Inferior parietal cortex (tissue), 1 donor: ENCODE measurements at regions not wholly inside any gene's neighbourhood (a gene's known extent, or its start where the extent isn't known, plus 50 kb on each side); places are given as distances from the start of the nearest gene placed in this dataset.
A peak's percentile ranks its signal among the peaks of the same experiment; 100 is the strongest.

Experiments
- DNase-seq: peaks from one replicate; pipeline ENCODE4 v3.0.0-alpha.2; 2016; ENCODE audit errors: extremely low spot score

DNA sequence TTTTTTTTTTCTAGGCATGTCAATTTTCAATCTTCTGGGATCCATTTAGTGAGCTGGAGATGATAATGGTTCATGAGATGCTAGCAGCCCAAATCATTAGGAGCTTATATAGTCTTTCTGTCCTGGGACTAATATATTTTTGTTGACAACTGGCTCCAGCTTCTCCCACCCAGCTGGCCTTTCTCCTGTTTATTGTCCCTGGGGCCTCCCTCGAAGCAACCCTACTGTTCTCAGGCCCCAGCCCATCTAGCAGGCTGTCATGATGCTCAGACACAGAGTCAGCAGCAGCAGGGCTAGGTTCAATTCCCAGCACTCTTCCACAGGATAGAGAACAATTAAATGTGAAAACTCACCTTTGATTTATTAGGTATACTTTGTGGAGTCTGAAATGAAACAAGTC lies 127.6 kb upstream of the MID1 start:
- no peak for DNase-seq

DNA sequence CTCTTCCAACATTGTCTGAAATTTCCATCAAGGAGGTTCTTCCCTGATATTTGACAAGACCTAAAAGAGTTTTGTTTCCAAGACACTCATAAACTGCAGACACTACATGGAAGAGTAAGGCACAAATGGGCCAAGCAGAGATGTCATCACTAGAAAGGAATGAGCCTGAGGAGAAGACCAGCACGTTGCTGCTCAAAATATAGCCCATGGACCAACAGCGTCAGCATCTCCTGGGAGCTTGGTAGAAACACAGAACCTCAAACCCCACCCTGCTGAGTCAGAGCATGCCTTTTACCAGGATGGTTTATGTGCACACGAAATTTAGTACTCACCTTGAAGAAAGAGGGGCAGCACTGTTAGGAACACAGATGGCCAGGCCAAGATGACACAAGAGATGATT lies 128.7 kb upstream of the MID1 start:
- DNase-seq: no peak

DNA sequence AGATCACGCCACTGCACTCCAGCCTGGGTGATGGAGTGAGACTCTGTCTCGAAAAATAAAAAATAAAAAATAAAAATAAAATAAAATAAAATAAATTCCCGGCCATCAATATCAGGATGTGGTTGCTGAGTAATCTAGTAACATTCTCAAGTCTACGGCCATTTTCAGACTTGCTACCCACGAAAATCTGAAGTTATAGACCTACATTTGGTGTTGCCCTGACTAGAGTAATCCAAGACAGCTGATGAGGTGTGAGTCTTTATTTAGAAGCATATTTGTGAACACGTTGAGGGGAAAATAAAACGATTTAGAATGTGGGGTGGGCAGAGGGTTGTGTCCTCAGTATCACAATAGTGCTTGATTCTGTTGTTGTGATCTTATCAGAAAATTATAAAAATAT lies 130.2 kb upstream of the MID1 start:
- no peak for DNase-seq

DNA sequence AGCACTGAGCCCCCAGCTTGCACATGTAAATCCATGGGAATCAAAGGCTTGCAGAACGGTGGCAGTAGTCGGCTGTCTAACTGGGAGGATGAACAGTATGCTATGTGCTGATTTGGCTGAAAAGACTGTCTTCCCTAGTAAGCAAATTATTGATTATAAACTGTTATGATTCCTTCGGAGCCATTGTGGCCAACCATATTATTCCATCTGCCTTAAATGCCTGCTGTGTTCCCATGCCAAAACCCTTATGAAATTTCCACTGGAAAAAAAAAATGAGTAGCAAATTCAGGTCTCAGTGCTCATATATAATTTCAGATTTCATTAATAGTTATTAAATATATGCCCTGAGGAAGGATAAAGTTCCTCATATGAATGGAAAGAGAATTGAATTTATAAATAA lies 132.7 kb upstream of the MID1 start:
- DNase-seq: no peak

DNA sequence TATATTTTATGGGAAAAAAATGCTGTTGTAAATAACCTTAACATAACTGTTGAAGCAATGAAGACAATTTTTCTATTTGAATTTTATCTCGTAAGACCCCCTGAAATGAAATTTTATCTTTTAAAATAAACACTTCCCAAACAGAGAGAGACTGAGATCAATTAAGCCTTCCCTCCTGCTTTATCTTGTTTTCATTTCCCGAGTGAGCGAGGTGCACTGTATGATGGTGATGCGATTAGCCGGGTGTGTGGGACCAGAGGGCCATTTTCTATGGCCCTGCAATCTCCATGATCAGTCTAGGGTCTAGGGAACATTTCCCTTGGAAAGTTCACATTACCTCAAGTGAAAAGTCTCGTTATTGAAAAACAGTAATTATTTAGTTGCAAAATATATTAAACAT lies 134.1 kb upstream of the MID1 start:
- DNase-seq: no peak

DNA sequence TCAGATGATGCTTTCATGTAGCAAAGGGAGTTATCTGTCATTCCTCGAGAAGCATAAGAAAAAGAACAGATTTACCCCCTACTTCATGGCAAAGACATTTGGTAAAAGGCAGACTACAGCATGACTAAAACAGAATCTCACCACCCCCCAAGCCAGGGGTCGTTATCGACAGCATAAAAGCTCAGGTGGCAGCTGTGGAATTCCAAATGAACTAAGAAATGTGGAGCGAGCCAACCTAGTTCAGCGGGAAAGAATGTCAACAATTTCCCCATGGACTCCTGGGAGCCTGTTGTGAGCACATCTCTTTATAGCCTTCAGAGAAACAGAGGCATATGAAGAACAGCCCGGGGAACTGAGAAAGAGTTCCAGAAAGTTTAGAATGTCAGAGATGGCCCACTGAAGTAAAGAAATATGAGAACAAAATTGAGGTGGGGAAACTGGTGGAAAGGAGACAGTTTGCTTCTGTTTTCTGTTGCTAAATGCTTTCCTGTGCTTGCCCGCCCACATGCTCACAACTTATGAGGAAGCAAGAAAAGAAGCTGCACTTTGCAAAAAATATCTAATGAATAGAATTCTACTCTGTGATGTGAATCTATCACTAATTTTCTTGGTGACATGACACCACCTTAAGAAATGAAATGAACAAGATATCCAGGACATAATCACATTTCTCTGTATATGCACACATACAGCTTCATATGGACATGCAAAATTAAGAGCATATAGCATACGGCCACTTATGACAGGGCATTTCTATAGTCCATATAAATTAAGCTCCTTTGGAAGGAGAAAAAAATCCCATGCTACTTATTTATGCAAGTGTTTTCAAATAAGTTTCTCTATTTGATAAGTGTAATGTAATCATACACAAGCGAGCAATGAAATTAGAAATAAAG lies 135.3 kb upstream of the MID1 start:
- DNase-seq: no peak

DNA sequence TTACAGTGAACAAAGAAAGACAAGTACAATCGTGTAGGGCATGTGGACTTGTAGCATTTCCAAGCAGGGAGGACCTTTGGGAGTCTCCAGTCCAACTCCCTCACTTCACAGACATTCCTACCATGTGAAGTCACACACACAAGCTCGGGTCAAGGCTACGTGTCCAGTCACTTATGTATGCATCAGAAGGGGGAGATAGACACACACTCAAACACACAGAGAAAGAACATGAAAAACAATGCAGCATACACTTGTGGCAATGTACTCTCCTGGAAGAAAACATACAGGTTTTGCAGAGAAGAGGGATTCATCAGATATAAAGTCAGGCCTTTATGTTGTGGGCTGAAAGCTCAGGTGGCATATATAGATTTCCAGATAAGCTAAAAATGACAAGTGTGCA lies 136.1 kb upstream of the MID1 start:
- DNase-seq: no peak

DNA sequence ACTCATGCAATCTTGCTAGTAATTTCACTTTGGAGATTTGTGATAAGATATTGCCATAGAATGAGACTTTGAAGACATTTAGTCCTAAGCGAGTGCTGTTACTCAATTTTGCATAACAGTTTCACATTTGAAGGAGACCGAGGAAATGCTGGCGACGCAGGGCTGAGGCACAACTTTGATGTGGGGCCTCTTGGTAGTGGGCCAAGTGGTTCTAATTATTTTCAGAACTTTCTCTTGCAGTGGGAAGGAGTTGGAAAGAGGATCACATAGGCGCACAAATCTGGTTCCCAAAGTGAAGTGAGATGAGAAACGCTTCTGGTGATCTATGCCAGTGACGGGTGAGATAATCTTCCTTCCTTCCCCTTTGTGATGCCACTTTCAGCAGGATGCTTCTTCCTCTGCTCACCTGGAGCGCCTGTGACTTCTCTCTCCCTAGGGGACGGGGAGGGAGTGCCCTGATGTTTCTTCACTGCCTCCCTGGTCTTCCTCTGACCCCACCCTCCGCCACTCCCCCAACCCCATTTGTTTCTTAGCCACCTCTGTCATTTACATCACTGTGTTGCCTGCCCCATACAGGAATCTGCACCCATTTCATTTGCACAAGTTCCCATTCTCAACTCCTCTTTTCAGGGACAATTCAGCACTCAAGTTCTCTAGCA lies 138.9 kb upstream of the MID1 start:
- DNase-seq: no peak

DNA sequence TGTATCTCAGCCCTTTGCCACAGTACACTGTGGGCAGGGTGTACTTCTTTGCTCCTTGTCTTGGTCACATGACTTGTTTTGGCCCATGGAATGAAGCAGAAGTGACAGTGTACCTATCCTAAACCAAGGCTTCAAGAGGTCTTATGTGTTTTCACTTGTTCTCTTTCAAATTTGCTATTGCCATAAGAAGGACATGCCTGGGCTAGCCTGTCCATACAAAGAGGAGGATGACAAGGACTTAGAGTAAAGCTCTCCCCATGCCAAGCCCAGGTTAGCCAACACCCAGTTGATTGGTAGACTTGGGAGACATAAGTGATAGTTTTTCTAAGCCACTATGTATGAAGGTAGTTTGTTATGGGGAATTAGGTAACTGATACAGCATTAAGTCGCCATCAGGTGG lies 141.1 kb upstream of the MID1 start:
- DNase-seq: no peak

DNA sequence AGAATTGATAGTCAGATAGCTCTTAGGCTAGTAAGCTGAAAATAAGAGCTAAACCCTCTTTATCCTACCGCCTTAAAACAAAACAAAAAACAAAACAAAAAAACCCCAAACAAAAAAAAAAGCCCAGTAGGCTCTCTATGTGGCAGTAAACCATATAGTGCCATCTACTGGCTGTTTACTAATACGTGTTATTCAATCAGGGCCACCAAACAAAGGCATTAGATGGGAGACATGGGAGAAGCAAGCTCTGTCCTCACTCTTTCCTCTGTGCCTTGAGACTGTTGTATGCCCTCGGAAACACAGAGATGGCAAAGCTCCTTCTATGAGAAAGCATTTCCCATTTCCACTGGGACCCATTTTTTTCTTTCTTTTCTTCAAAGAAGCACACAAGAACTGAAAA lies 148.8 kb upstream of the MID1 start:
- DNase-seq: peak; percentile 26

DNA sequence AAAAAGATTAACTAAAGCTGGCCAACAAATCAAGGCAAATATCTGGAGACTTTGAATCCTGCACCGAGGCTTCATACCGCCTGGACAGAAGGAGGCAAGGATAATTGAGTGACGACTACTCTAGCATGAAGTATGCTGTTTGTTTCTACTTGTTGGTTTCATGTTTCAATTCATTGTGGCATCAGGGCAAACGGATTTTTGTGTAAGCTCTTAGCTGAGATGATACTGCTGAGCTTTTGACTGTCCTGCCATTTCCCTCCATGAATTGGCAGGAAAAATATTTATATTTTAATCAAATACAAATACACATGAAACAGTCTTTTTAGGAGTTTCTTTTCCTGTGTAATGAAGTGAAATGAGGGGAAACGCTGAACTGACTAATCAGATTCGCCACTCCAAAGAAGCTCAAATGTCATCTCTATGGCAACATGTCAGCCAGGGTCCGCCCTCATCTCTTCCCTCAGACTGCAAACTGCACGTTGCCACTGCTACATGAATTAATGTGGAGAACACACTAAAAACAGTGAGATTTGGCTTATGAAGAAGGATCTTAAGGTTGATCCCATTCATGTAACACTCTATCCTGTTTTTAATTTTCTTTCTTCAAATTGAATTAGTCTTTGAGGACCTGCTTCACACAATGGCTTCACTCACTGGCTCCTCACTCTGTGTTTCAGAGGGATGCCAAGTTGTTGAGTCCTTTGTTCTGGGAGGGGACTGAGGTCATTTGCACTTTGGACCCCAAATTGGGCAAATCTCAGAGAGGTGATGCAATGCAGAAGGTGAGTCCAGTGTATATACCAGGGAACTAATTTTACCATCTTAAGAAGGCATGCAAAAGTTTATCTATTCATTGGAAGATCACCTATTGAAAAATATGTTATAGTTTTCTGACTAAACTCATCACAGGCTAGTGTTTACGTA lies 149.6 kb upstream of the MID1 start:
- no peak for DNase-seq

DNA sequence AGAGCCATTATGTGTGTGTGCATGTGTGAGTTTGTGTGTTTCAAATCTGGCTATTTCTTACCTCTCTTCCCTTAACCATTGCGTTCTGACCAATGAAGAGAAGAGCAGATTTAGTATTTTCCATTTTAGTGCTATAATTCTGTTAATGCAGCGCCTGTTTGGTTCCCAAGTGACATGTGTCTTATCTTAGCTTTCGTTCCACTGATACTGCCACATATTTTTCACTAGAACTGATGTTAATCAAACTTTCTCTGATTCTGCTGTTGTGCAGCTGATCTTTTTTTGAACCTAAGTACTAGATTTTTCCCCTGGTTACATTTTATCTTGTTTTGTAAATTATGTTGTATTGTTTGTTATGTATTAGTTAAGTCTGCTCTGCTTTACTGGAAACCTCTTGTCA lies 152.9 kb upstream of the MID1 start:
- no peak for DNase-seq

DNA sequence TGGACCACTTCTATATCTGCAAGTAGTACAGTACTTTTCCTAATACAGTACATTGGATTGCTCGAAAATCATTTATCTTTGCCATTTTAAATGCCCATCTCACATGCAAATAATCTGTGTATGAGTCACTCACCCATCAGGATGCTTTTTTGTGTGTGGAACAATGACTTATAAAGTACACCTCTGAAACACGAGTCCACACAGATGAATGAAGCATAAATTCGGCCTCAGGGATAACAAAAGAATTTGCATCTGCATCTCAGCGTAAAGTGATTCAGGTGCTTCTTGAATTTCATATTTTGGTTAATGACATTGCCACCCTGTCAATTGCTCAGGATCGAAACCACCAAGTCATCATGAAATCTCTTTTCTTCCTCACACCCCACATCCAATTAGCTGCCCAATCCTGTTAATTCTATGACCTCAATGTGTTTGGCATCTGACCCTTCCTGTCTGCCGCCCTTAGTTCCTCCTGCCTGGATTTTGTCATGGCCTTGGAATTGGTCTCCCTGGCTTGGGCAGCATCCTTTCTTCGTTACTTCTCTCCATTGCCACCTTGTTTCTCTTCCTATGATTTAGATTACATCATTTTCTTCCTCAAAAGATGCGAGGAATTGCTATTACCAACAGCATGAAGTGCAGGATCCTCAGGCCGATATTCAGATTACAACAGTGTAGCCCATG lies 161.6 kb upstream of the MID1 start:
- no peak for DNase-seq

DNA sequence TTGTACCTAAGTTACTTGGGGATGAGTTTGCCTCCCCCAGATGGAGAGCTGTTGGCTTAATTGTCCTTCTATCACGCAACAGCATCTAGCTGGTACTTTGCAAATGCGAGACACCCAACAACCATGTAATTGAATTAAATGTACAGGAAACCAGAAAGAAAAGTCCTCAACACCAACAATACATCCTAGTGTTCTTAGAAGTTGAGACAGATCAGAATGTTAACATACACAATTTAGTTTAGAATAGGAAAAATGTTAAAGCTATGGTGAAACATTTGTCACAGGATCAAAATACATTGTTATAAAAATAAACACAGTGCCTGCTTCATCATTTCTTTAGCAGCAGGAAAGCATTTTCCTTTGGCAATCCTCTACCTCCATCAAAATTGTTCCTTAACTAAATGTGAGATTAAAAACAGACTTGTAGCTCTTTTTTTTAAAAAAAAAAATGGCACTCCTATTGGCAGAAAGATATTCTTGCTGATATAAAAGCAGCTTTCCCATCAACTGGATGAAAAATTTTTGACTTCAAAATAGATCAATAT lies 163.1 kb upstream of the MID1 start:
- DNase-seq: no peak

DNA sequence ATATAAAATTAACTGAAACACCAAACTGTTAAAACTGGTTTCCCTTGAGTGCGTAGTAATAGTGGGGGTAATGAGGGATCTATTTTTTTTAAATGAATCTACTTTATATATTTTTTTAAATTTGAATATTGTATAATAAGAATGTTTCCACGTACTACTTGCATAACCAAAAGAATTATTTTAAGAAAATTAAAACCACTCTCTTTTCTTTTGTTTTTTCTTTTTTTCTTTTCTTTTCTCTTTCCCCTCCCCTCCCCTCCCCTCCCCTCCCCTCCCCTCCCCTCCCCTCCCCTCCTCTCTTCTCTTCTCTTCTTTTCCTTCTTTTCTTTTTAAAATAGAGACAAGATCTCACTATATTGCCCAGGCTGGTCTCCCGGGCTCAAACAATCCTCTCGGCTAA lies 166.9 kb upstream of the MID1 start:
- no peak for DNase-seq

DNA sequence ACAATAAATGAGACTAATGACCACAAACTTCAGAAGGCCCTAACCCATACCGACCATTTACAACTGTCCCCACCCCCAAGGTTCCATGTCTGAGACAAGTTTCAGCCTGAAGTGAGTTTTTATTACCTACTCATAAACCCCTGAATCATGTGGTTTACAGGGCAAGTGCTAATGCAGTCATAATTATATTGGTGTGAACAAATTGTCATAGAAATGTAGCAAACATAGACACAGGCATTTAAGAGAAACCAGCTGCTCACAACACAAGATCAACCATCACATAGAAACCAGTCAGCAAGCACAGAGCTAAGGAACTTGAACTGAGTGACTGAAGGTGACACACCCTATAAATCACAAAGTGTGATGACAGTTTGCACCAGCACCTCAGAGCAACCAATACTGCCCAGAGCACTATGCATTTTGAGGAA lies 173.8 kb upstream of the MID1 start:
- no peak for DNase-seq

DNA sequence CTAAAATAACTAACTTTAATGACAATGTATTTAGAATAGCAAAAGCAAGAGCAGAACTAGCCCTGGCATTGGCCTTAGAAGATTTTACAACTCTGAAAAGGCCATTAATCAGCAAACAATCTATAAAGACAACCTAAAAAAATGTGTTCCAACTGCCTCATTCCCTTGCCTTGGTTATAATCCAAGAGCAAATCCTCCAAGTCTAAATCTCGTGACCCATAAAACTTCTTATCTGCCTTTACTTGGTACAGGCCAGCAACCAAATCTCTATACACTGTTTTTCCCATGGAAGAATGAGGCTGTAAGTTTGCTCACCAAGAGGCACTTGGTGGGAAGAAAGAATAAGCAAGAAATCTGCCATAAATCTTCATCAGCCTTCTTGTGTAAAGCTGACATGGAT lies 175.3 kb upstream of the MID1 start:
- no peak for DNase-seq

DNA sequence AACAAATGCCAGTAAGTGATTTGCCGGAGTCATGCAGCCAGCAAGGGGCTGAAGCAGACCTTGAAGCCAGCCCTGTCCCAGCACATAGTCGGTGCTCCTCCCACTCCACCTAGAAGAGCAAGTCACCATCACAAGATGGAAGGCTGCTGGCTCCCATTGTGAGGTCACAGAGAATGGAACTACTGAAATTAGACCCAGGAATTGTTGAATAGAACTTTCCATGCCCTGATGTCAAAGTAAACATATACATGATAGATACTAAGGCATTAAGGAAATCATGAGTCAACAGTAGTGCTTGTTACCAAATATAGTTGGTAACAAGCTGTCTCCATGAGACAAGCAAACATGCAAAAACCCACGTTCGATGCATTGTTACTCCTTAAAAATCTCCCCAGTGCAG lies 177.1 kb upstream of the MID1 start:
- DNase-seq: no peak

DNA sequence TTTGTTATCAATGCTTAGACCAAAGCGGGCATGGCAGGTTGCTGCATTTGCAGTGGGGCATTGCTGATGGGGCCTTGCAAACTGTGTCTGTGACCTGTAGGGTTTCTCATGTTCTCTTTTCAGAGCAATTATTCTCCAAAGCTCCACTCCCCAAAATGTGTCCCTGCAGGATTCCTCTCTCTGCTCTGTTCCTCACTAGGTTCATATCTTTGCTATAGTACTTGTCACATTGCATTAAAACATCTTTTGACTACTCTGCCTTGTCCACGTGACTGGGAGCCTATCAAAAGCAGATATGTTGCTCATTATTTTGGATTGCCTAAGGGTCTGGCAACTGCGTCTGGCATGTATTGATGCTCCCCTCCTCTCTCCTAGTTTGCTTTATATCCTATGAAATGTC lies 177.7 kb upstream of the MID1 start:
- DNase-seq: no peak

DNA sequence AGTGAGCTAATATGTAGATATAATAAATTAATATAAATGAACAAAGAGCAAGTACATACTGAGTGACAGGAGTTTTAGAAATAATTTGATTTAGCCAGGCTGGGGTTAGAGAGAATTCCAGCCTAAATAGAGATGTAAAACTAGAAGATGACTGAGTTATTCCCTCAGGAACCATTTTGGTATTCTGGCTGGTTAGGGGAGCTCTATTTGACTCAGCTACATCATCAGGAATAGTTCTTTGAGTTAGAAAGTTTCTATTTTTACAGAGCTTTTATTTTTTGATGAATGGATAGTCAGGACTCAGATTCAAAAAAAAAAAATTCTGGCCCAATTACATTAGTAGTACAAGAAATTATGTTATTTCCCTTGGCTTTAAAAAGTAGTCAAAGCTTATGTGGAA lies 180.4 kb upstream of the MID1 start:
- no peak for DNase-seq

DNA sequence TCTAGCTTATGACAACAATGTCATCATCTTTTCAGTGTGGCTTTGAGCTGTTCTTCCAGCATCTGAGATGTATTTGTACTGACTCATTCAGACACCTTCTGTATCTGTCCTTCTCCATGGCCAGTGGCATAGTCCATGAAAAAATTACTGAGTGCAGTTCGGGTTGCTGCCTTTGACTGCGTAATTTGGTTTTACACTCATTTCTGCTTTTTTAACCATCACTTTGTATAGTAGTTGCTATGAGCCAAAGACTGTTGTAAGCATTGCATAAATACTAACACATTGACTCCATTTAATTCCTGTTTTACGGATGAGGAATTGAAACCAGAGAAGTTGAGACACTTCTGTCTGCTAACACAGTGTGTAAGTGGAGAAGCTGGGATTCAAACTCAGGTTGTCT lies 190.7 kb upstream of the MID1 start:
- no peak for DNase-seq

DNA sequence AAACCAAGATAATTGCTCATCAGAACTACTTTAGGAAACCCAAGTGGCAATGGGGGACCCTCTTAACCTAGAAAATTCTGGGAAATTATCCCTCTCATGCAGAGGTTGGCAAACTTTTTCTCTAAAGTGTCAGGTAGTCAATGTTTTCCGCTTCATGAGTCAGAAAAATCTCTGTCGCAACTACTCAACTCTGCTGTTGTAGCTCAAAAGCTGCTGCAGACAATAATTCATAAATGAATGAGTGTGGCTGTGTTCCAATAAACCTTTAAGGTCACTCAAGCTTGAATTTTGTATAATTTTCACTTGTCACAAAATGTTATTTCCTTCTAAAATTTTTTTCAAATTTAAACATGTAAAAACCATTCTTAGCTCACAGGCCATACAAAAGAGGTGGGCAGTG lies 193.4 kb upstream of the MID1 start:
- no peak for DNase-seq
